Stimulated activated CD4-positive, alpha-beta T cell treated with anti-CD3 and anti-CD28 coated beads, TNF-alpha, amount 100 ng/mL, for 4 hours (primary cell): ENCODE measurements at regions not wholly inside any gene's neighbourhood (a gene's known extent, or its start where the extent isn't known, plus 50 kb on each side); places are given as distances from the start of the nearest gene placed in this dataset.

Experiments
- DNase-seq, 3 experiments: peaks; one replicate each; pipeline ENCODE4 v3.0.0-alpha.2; 2020; ENCODE audit warnings: low read depth in 3 of 3

GRCh38 chr6:165721356-165721755, 58.3 kb upstream of the PDE10A start:
- no peak for DNase-seq

GRCh38 chr6:165718491-165718891, 55.5 kb upstream of the PDE10A start:
- no peak for DNase-seq

GRCh38 chr6:165717732-165718465, 54.9 kb upstream of the PDE10A start:
- no peak for DNase-seq

- DNase-seq = no peak
These were observed 53.8 kb upstream of the PDE10A start for GRCh38 chr6:165716886-165717285.

- DNase-seq = no peak
These were observed 52.4 kb upstream of the PDE10A start for GRCh38 chr6:165715428-165715827.

- DNase-seq = no peak
These were observed 51.9 kb upstream of the PDE10A start for GRCh38 chr6:165714907-165715306.

- DNase-seq = no peak
These were observed 50.9 kb upstream of the PDE10A start for GRCh38 chr6:165713845-165714466.
